Testis (tissue), 2 donors: ENCODE measurements at regions not wholly inside any gene's neighbourhood (a gene's known extent, or its start where the extent isn't known, plus 50 kb on each side); places are given as distances from the start of the nearest gene placed in this dataset.

Experiments
- DNase-seq: peaks from one replicate; pipeline ENCODE4 v3.0.0-alpha.2; 2019
- H3K27ac ChIP-seq, 2 donors: fragments of 200-600 bp; sonication (generic); one replicate each; pipeline ENCODE4 v1.5.1; 2019
- H3K27me3 ChIP-seq: fragments of 200-600 bp; sonication (generic); one replicate; pipeline ENCODE4 v1.5.1; 2019
- H3K36me3 ChIP-seq: fragments of 200-600 bp; sonication (generic); one replicate; pipeline ENCODE4 v1.5.1; 2017; ENCODE audit warnings: low read depth; ENCODE audit errors: missing control alignments
- H3K4me1 ChIP-seq: fragments of 200-600 bp; sonication (generic); one replicate; pipeline ENCODE4 v1.5.1; 2019
- H3K4me3 ChIP-seq, 2 donors: fragments of 200-600 bp; sonication (generic); one replicate each; pipeline ENCODE4 v1.5.1; 2017 to 2019
- H3K9me3 ChIP-seq: fragments of 200-600 bp; sonication (generic); one replicate; pipeline ENCODE4 v1.5.1; 2017
- POLR2A ChIP-seq: fragments of 450-650 bp; IDR thresholded peaks from one replicate; pipeline ENCODE4 v1.6.1; 2017; ENCODE audit warnings: antibody characterized with exemption, mild to moderate bottlenecking, moderate library complexity
- WGBS, 2 donors: methylation state at CpG; one replicate each; pipeline ENCODE4 v1.1.5; 2018; 5-methylcytosine and 5-hydroxymethylcytosine counted together
- intact Hi-C: fragments of 100-400 bp; cut with DNase I; formaldehyde crosslinking; loops from one replicate; pipeline ENCODE4 v1.15.1; 2023; ENCODE audit warnings: low total_unique reads
- TF ChIP-seq, protein P1 (sequence below), 3 experiments: fragments of 450-650 bp in 2 of 3; fragments of 200-600 bp in 1 of 3; sonication (generic) in 1 of 3; IDR thresholded peaks; one replicate each; pipeline ENCODE4 v1.5.1; 2016 to 2019; ENCODE audit warnings: antibody characterized with exemption in 3 of 3, mild to moderate bottlenecking in 2 of 3, moderate library complexity in 1 of 3

DNA sequence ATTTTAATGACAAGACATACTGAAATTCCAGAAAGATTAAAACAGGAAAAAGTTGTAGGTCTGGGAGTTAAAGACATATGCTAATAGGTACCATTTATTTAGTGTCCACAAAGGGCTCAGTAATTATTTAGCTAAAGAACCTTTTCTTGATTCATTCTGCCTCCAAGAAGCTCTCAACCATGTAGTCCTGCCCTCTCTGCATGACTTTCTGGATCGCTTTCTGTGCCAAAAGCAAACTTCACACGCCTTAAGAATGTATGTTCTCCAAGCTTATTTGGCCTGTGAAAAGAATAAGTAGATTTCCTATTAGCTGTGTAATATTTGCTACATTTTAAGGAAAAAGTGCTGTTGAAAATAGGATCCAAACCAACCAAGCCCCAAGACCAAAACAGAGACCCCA, 291.7 kb downstream of the C12orf75 start:
- no peaks in the 10 kb centered on the region for H3K9me3 ChIP-seq
- H3K4me3 ChIP-seq: no peak overlapping the region
- intact Hi-C loops: no loop called here
- H3K4me1 ChIP-seq: no peaks in the 10 kb centered on the region
- no peak overlapping the region for H3K27ac ChIP-seq
- H3K36me3 ChIP-seq: no peaks in the 10 kb centered on the region
- TF ChIP-seq, protein P1, sequence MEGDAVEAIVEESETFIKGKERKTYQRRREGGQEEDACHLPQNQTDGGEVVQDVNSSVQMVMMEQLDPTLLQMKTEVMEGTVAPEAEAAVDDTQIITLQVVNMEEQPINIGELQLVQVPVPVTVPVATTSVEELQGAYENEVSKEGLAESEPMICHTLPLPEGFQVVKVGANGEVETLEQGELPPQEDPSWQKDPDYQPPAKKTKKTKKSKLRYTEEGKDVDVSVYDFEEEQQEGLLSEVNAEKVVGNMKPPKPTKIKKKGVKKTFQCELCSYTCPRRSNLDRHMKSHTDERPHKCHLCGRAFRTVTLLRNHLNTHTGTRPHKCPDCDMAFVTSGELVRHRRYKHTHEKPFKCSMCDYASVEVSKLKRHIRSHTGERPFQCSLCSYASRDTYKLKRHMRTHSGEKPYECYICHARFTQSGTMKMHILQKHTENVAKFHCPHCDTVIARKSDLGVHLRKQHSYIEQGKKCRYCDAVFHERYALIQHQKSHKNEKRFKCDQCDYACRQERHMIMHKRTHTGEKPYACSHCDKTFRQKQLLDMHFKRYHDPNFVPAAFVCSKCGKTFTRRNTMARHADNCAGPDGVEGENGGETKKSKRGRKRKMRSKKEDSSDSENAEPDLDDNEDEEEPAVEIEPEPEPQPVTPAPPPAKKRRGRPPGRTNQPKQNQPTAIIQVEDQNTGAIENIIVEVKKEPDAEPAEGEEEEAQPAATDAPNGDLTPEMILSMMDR (IDR thresholded peaks at IDR 0.05): no peak
- TF ChIP-seq POLR2A: no peak
- DNase-seq: no peak
- WGBS, 2 donors: 92 to 95% methylated on average over 2 of the region's 2 CpGs
- no peaks in the 10 kb centered on the region for H3K27me3 ChIP-seq

DNA sequence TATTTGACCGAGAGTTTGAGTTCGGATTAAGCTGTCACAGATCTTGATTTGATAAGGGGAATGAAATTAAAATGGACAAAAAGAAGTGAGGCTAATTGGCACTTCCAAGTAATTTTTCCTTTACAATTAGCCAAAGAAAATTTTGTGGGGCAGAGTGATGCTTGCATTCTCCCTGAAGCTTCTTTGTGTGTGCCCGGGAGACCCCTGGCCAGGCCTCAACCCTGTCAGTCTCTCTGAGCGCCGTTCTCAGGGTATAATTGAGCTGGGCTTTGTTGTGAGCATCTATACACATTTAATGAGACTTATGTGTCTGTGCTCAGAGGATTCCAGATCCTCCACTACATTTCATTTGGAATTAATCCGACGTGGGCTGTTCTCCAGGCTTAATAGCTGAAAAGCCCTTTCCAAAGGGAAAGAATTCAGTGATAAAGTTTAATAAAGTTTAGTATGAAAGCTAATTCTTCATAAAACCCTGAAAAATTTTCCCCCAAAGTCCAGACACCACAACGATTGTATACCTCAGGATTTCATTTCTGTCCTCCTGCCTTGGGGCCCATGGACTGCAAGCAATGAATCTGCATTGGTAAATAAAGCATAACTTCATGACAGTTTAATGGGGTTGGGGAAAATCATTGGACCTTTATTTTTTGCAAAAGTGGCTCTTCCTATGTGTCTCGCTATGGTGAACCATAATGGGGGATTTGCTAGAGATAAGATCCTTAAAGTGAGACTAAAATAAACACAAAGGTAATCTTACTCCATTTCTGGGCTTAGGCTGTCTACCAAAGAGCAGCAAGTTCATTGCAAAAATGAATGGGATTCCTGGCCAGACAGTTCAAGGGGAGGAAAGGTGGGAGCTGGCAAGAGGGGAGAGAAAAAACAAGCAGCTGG, 292.6 kb downstream of the C12orf75 start:
- no peaks in the 10 kb centered on the region for H3K27me3 ChIP-seq
- H3K4me1 ChIP-seq: no peaks in the 10 kb centered on the region
- no peak for DNase-seq
- H3K4me3 ChIP-seq: no peak overlapping the region
- TF ChIP-seq, protein P1 (IDR thresholded peaks at IDR 0.05): no peak
- TF ChIP-seq POLR2A: no peak
- H3K9me3 ChIP-seq: no peaks in the 10 kb centered on the region
- H3K27ac ChIP-seq: no peak overlapping the region
- H3K36me3 ChIP-seq: no peaks in the 10 kb centered on the region
- intact Hi-C loops: no loop called here
- 74 to 78% methylated on average over 9 of the region's 9 CpGs for WGBS, 2 donors

DNA sequence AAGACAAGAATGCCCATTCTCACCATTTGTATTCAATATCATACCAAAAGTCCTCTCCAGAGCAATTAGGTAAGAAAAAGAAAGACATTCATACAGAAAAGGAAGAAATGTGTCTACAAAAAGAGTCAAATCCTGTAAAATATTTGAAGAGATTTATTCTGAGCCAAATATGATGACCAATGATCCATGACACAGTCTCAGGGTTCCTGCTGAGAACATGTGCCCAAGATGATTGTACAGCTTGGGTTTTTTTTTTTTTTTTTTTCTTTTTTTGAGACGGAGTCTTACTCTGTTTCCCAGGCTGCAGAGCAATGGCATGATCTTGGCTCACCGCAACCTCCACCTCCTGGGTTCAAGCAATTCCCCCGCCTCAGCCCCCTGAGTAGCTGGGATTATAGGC, 296.2 kb downstream of the C12orf75 start:
- TF ChIP-seq POLR2A: no peak
- TF ChIP-seq, protein P1 (IDR thresholded peaks at IDR 0.05): no peak
- Histone ChIP-seq H3K9me3 (no peaks in the 10 kb centered on the region), H3K27ac (no peak overlapping the region), H3K36me3 (no peaks in the 10 kb centered on the region), H3K4me3 (no peak overlapping the region), H3K27me3 (no peaks in the 10 kb centered on the region), H3K4me1 (no peaks in the 10 kb centered on the region)
- intact Hi-C loops: no loop called here
- DNase-seq: no peak
- WGBS, 2 donors: 97% methylated on average over 3 of the region's 3 CpGs

DNA sequence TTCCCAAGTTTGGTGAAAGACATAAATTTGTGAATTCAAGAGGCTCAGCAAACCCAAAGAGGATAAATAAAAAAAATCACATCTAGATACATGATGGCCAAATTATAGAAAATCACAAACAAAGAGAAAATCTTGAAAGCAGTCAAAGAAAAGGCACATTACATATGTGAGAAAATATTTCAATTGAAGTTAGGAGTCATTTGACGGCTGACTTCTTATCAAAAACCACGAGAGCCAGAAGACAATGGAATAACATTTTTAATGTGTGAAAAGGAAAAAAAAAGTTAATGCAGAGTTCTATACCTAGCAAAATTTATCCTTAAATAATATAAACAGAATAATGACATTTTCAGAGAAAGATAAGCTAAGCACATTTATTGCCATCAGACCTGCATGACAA, 307.0 kb downstream of the C12orf75 start:
- TF ChIP-seq, protein P1 (IDR thresholded peaks at IDR 0.05): no peak
- TF ChIP-seq POLR2A: no peak
- no peak overlapping the region for H3K4me3 ChIP-seq
- WGBS, 2 donors: 75 to 85% methylated on average over 2 of the region's 2 CpGs
- H3K36me3 ChIP-seq: no peaks in the 10 kb centered on the region
- intact Hi-C loops: no loop called here
- no peaks in the 10 kb centered on the region for H3K4me1 ChIP-seq
- H3K27ac ChIP-seq: no peak overlapping the region
- H3K27me3 ChIP-seq: no peaks in the 10 kb centered on the region
- no peaks in the 10 kb centered on the region for H3K9me3 ChIP-seq
- DNase-seq: no peak

DNA sequence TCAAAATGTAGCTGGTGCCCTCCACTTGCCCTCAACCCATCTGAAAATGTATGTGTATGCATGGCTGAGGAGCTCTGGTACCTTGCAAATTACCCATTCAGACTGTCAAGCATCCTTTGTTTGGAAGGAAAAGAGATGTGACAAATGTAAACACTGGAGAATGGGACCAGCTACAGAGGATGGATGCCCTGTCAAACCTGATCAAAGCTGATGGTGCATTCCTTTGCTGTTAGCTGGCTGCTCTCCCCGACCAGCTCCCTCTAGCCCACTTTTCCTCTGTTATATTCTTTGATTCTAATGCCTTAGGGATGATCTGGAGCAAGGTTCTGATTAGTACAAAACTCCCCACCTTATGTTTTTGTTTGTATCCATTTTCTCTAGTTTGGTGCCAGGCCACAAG, 310.3 kb downstream of the C12orf75 start:
- 80% methylated on average over 1 of the region's 1 CpG for WGBS, 2 donors
- intact Hi-C loops: no loop called here
- TF ChIP-seq, protein P1 (IDR thresholded peaks at IDR 0.05): no peak
- no peak for TF ChIP-seq POLR2A
- Histone ChIP-seq H3K27me3 (no peaks in the 10 kb centered on the region), H3K4me3 (no peak overlapping the region), H3K27ac (no peak overlapping the region), H3K4me1 (no peaks in the 10 kb centered on the region), H3K36me3 (no peaks in the 10 kb centered on the region), H3K9me3 (no peaks in the 10 kb centered on the region)
- DNase-seq: no peak
